ENCODE measurements at regions not wholly inside any gene's neighbourhood (a gene's known extent, or its start where the extent isn't known, plus 50 kb on each side); places are given as distances from the start of the nearest gene placed in this dataset.

DNA sequence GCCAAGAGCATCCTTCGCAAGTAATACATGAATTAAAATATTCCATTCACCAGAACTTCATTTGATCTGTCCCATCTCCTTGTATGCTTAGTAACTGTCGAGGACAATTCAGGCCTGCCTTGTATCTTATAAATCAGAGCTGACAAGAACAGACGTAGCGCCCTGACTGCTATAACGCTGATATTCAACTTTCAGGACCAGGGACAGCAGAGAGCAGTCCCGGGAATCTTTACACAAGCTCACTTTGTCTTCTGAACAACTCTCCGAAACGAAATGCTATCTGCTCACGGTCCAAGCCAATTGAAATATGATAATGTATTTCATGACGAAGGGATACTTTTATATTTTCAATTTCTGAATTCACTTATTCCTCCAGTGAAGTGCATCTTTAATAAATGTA, 175.7 kb downstream of the VCY1B start:
- H3K9me3 ChIP-seq (replicated peaks in 1 of 3) = no peaks in the 10 kb centered on the region
- no peak for DNase-seq
- H3K4me1 ChIP-seq (replicated peaks in 1 of 2) = no peaks in the 10 kb centered on the region
- WGBS, 4 donors = 6 to 8% methylated on average over 10 of the region's 10 CpGs; no CpG with 5 or more reads in 2 of the 4 donors
- no peaks in the 10 kb centered on the region for H3K36me3 ChIP-seq (replicated peaks in 1 of 2)
- H3K27me3 ChIP-seq = no peaks in the 10 kb centered on the region
- TF ChIP-seq, protein P1, sequence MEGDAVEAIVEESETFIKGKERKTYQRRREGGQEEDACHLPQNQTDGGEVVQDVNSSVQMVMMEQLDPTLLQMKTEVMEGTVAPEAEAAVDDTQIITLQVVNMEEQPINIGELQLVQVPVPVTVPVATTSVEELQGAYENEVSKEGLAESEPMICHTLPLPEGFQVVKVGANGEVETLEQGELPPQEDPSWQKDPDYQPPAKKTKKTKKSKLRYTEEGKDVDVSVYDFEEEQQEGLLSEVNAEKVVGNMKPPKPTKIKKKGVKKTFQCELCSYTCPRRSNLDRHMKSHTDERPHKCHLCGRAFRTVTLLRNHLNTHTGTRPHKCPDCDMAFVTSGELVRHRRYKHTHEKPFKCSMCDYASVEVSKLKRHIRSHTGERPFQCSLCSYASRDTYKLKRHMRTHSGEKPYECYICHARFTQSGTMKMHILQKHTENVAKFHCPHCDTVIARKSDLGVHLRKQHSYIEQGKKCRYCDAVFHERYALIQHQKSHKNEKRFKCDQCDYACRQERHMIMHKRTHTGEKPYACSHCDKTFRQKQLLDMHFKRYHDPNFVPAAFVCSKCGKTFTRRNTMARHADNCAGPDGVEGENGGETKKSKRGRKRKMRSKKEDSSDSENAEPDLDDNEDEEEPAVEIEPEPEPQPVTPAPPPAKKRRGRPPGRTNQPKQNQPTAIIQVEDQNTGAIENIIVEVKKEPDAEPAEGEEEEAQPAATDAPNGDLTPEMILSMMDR (IDR thresholded peaks at IDR 0.05) = no peak
- H3K4me3 ChIP-seq = no peak overlapping the region
- H3K27ac ChIP-seq = no peak overlapping the region
- intact Hi-C loops (cut with DNase I) = no loop called here

DNA sequence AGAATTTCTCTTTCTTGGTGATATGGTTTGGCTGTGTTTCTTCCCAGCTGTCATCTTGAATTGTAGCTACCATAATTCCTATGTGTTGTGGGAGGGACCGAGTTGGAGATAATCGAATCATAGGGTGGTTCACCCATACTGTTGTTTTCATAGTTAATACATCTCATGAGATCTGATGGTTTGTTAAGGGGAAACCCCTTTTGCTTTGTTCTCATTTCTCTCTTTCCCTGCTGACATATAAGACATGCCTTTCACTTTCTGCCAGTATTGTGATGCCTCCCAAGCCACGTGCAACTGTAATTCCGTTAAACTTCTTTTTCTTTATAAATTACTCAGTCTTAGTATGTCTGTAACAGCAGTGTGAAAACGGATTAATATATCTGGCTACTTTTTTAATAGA, 179.0 kb downstream of the VCY1B start:
- no peaks in the 10 kb centered on the region for H3K4me1 ChIP-seq (replicated peaks in 1 of 2)
- intact Hi-C loops (cut with DNase I) = no loop called here
- H3K4me3 ChIP-seq = no peak overlapping the region
- no peaks in the 10 kb centered on the region for H3K9me3 ChIP-seq (replicated peaks in 1 of 3)
- no peaks in the 10 kb centered on the region for H3K27me3 ChIP-seq
- H3K27ac ChIP-seq = no peak overlapping the region
- no peak for TF ChIP-seq POLR2A (IDR thresholded peaks at IDR 0.05)
- TF ChIP-seq, protein P1 (IDR thresholded peaks at IDR 0.05) = no peak
- no peaks in the 10 kb centered on the region for H3K36me3 ChIP-seq (replicated peaks in 1 of 2)
- no peak for DNase-seq
- 51 to 59% methylated on average over 5 of the region's 5 CpGs; no CpG with 5 or more reads in 2 of the 4 donors for WGBS, 4 donors

DNA sequence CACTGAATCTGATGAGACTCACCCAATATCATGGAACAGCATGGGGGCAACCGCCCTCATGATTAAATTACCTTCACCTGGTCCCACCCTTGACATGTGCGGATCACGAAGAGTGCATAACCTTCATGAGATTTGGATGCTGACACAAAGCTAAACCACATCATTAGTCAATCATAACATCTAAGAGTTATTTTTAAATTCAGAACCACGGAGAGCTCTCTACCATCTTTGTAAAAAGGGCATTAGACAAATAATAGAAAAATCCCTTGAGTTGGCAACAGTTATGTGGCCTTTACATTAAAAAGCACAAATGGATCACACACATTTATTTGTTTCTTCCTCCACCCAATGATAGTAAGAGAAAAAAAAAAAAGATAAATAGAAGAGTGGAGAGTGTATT, 182.2 kb downstream of the VCY1B start:
- 65 to 66% methylated on average over 4 of the region's 4 CpGs; no CpG with 5 or more reads in 2 of the 4 donors for WGBS, 4 donors
- TF ChIP-seq, protein P1 (IDR thresholded peaks at IDR 0.05) = no peak
- no peak for TF ChIP-seq POLR2A (IDR thresholded peaks at IDR 0.05)
- intact Hi-C loops (cut with DNase I) = no loop called here

DNA sequence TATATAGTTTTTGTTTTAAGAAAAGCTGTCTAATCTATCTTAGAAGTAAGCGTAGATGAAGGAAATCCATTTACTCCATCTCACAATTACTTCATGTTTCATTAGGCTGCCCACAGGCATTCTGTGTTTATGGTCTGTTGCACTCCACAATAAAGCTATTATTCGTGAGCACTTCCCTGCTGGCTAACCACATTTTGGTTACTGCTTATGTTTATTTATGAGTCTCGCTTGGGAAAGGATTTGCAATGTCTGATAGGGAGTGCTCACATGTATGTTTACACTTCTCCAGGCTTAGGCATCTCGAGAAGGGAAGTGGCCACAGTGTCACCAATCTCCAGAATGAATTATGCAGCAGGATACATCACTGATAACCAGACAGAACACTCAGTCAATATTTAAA, 190.9 kb downstream of the VCY1B start:
- Histone ChIP-seq H3K27me3 (no peaks in the 10 kb centered on the region), H3K36me3 (replicated peaks in 1 of 2) (no peaks in the 10 kb centered on the region), H3K4me3 (no peak overlapping the region), H3K4me1 (replicated peaks in 1 of 2) (no peaks in the 10 kb centered on the region), H3K27ac (no peak overlapping the region), H3K9me3 (replicated peaks in 1 of 3) (no peaks in the 10 kb centered on the region)
- no peak for DNase-seq
- intact Hi-C loops (cut with DNase I) = no loop called here
- TF ChIP-seq, protein P1 (IDR thresholded peaks at IDR 0.05) = no peak
- no peak for TF ChIP-seq POLR2A (IDR thresholded peaks at IDR 0.05)
- 38 to 40% methylated on average over 1 to 4 of the region's 4 CpGs; no CpG with 5 or more reads in 2 of the 4 donors for WGBS, 4 donors

More for the DNA sequence above, 182.2 kb downstream of the VCY1B start:
- no peaks in the 10 kb centered on the region for H3K9me3 ChIP-seq (replicated peaks in 1 of 3)
- no peaks in the 10 kb centered on the region for H3K4me1 ChIP-seq (replicated peaks in 1 of 2)
- H3K27ac ChIP-seq = no peak overlapping the region
- no peaks in the 10 kb centered on the region for H3K27me3 ChIP-seq
- H3K36me3 ChIP-seq (replicated peaks in 1 of 2) = no peaks in the 10 kb centered on the region
- H3K4me3 ChIP-seq = no peak overlapping the region
- no peak for DNase-seq

Data from adrenal gland (tissue), 9 donors.